Inferior parietal cortex (tissue), 1 donor: ENCODE measurements at regions not wholly inside any gene's neighbourhood (a gene's known extent, or its start where the extent isn't known, plus 50 kb on each side); places are given as distances from the start of the nearest gene placed in this dataset.

ENCODE experiments used
- DNase-seq: peaks from one replicate; pipeline ENCODE4 v3.0.0-alpha.2; 2016; ENCODE audit errors: extremely low spot score

DNA sequence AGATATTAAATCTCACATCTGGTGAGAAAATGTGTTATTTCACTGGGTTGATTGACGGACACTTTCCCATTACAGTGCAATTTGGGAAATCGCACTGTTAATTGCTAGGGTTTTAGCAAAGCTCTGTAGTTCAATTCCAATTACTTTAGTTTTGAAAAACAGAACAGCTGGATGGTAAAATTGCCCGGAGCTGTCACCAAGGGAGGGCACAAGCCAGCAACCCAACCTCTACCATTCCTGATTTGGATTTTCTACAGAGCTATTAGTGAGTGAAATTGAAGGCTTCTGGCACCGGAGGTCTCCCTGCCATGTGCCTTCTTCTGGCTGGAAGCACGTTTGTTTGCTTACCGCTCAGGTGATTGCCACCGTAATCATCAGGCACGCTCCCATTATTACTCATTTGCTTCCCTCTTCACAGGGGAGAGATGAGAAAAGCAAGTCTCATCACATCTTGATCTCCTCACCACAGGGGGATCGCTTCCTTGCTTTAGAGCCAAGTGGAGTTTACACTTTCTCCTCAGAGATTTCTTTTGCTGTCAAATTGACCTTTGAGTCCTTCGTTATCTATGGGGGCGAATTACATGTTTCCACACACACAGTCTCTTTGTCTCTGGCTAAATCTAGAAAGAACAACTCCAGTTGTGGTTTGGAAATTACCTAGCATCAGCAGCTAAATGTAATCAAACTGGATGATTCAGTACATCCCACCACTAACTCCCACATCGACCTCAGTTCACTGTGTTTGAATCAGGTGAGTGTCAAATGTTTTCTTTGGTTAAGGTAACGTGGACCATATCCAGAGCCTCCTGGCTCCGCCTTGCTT lies 421.7 kb upstream of the GOLIM4 start:
- no peak for DNase-seq

- DNase-seq = no peak
Observed at GRCh38 chr3:168514252-168514651, 418.5 kb upstream of the GOLIM4 start.

- DNase-seq = no peak
Observed at GRCh38 chr3:168512802-168513201, 417.1 kb upstream of the GOLIM4 start.

DNA sequence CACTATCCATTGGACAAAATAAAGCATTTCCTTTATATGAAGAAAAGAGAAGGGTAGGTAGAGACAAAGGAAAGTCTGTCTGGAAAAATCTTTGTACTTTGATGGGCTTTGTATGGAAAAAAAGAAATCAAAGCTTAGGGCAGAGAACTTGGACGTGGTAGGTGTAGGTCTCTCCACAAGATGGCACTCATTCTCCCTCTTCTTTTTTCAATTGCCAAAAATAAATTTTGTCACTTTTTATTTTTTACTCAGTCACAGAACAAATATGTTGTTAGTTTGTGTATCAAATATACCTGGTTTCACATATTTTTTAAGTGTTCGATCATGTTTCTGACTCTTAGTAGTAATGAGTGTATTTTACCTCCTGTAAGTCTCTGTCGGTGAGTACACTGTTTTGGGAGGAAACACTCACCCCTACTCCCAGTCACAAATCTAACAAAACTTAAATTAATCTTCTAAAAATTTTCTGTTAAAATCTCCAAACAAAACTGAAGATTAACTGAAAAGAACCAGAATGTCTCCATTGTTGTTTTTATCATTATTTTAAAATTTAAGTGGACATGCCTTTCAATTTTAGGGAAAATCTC lies 415.8 kb upstream of the GOLIM4 start:
- DNase-seq = peak; percentile 36

GRCh38 chr3:168506589-168506988 lies 410.9 kb upstream of the GOLIM4 start:
- no peak for DNase-seq

DNA sequence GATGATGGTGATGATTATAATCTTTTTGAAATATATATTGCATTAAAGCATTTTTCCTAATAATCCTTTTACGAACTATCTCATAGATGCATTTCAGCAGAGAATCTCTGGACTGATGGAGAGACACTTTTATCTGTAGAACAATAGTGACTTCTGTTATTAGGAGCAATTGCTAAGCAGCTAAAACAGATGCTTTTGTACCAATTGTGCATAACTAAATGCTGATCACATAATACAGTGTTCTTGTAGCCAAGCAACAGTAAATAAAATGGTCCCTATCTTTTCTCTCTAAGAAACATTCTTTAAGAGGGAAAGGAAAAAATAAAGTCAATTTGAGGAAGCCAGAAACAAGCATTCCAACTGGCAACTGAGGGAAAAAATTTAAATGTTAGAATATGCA lies 405.8 kb upstream of the GOLIM4 start:
- no peak for DNase-seq

DNA sequence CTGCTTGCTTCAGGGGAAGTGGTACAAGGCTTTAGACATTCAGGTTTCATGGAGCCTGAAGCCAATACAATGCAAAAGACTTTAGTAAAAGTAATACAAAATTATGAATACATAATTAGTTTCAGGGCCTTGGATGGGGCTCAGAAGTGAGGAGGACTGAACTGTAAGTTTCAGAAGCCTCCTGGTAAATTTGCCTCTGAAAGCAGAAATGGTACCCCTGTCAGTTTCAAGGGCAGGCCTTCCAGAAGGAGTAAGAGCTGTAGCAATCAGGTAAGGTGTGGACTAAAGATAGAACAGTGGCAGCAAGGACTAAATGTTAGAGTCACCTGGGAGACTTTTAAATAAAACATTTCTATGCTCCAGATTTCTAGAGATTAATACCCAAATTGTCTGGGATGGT lies 402.5 kb upstream of the GOLIM4 start:
- no peak for DNase-seq

GRCh38 chr3:168497741-168498140 lies 402.0 kb upstream of the GOLIM4 start:
- DNase-seq = no peak

- no peak for DNase-seq
Observed at GRCh38 chr3:168497183-168497582, 401.5 kb upstream of the GOLIM4 start.

DNA sequence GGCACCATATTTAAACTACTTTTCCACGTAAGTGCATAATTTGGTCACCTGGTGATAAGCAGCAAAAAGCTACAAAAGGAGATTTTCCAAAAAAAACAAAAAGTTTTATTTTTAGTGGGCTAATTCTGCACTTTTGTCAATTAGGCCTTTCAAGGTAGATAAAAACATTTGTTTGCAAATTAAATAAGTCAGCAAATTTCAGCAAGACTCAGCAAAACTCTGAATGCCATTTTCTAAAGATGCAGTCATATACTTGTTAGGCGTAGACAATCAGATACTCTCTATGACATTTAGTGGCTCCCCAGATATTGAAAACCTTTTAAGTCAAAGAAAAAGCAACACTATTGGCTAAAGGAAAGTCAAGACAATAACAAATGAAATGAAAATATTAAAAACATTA lies 400.2 kb upstream of the GOLIM4 start:
- no peak for DNase-seq

DNA sequence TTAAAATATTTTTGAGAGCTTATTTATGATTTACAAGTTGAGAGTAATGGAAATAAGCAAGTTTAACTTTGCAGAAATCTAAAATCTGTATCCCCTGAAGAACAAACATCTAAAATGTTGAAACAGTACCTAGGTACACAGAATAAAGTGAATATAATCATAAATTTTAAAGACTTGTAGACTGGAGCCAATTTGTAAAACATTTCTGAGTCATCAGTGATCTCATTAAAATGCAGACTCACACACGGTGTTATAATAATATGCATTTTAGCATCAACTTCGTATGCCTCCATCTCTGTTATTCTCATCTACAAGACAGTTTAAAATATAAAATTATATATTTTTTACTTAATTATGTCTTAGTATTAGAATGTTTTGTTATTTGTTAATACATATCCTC lies 399.5 kb upstream of the GOLIM4 start:
- DNase-seq = no peak

- no peak for DNase-seq
Observed at GRCh38 chr3:168493412-168494205, 397.9 kb upstream of the GOLIM4 start.

- no peak for DNase-seq
Observed at GRCh38 chr3:168490981-168491380, 395.3 kb upstream of the GOLIM4 start.

GRCh38 chr3:168489301-168489700 lies 393.6 kb upstream of the GOLIM4 start:
- DNase-seq = peak; percentile 17

DNA sequence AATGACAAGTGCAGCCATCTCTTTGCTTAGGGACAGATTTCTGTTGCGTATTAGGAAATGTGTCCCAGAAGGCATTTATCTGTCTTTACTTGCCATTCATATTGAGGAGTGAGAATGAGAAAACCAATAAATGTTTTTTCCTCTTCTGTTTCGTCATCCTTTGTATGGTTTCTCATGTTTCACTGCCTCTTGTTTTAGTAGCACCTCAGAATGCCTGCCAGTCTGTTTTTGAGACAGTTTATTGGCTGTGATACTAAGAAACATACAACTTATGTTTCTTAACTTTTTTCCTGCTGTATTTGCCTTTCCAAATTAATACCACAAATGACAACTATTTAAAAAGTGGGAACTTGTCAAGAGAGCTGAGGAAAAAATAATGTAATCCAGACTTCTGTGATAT lies 390.2 kb upstream of the GOLIM4 start:
- no peak for DNase-seq

- DNase-seq = no peak
Observed at GRCh38 chr3:168476360-168476980, 380.7 kb upstream of the GOLIM4 start.

- DNase-seq = no peak
Observed at GRCh38 chr3:168475704-168476103, 380.0 kb upstream of the GOLIM4 start.

- DNase-seq = no peak
Observed at GRCh38 chr3:168473334-168473890, 377.7 kb upstream of the GOLIM4 start.

DNA sequence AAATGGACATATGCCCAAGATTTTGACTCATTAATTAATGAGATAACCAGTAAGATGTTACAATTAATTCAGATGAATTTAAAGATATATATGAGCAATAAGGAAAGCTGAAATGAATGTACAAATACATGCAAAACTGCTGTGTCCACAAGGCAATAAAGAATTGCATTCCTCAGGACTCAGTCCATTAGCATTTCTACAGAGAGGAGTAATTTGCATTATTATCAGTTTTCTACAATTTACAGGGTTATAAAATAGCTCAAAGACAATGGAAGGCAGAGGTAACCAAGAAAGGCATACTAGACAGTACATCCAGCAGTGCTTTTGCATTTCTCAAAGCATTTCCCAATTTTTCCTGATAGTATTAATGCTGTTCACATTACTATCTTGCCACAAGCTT lies 377.1 kb upstream of the GOLIM4 start:
- DNase-seq = no peak

DNA sequence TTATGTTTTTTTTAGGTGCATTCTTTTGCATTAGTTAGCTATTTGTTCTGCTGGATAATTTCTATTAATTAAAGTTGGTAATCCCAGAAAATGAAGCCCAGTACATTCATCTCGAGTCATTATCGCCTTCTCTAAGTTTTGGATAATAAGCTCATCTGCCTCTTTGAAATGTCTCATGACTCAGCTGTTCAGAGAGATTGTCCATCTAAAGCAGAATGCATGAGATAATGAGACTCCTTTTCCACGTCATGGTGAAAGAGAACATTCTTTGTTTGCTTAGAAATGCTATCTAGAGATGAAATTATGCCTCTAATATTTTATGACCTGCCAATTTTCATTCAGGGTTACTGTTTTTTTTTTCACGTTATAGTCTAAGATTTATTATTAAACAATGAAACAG lies 374.7 kb upstream of the GOLIM4 start:
- no peak for DNase-seq

DNA sequence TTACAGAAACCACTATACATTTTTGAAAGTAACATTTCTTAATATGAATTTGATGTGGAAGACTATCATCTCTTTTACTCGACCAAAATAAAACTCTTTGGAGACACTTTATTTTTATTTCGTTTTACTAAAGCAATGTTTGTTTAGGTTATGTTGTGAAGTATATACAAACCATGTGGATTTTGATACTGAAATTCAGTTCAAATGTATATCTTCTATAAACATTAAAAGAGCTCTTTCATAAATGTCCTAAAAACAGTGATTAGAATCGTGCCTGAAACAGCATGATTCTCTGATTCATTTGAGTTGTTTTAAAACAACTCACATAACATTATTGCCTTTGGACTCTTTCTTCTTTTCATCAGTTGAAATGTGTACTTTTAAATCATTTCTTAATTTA lies 373.7 kb upstream of the GOLIM4 start:
- no peak for DNase-seq

- peak; percentile 42 for DNase-seq
Observed at GRCh38 chr3:168467115-168467714, 371.5 kb upstream of the GOLIM4 start.
